HG03060 (cell line): ENCODE measurements at regions not wholly inside any gene's neighbourhood (a gene's known extent, or its start where the extent isn't known, plus 50 kb on each side); places are given as distances from the start of the nearest gene placed in this dataset.

ENCODE experiments used
- ATAC-seq: cut with Tn5 transposase; IDR thresholded peaks from one replicate; pipeline ENCODE4 v1.9.1; 2021; ENCODE audit warnings: low read depth, moderate number of reproducible peaks; ENCODE audit not compliant: unreplicated experiment

GRCh38 chr2:120985174-120985996 lies 249.7 kb downstream of the GLI2 start:
- no peak for ATAC-seq

- no peak for ATAC-seq
Observed at GRCh38 chr2:120985997-120986651, 250.5 kb downstream of the GLI2 start.

GRCh38 chr2:120986898-120987650 lies 251.4 kb downstream of the GLI2 start:
- no peak for ATAC-seq

- no peak for ATAC-seq
Observed at GRCh38 chr2:120988051-120988699, 252.5 kb downstream of the GLI2 start.

GRCh38 chr2:120988700-120989511 lies 253.2 kb downstream of the GLI2 start:
- no peak for ATAC-seq

- no peak for ATAC-seq
Observed at GRCh38 chr2:120989512-120990441, 254.1 kb downstream of the GLI2 start.

GRCh38 chr2:120990451-120990871 lies 254.8 kb downstream of the GLI2 start:
- ATAC-seq = no peak

GRCh38 chr2:120991441-120991840 lies 255.8 kb downstream of the GLI2 start:
- ATAC-seq = no peak

- ATAC-seq = no peak
Observed at GRCh38 chr2:120992791-120993555, 257.3 kb downstream of the GLI2 start.

GRCh38 chr2:120993661-120994060 lies 258.0 kb downstream of the GLI2 start:
- ATAC-seq = no peak

GRCh38 chr2:120994301-120994995 lies 258.8 kb downstream of the GLI2 start:
- no peak for ATAC-seq

GRCh38 chr2:120995152-120995551 lies 259.5 kb downstream of the GLI2 start:
- ATAC-seq = no peak

GRCh38 chr2:120995656-120996190 lies 260.1 kb downstream of the GLI2 start:
- ATAC-seq = no peak

GRCh38 chr2:120999377-121000097 lies 263.9 kb downstream of the GLI2 start:
- no peak for ATAC-seq

GRCh38 chr2:121000804-121001203 lies 265.1 kb downstream of the GLI2 start:
- no peak for ATAC-seq

- no peak for ATAC-seq
Observed at GRCh38 chr2:121001641-121002040, 266.0 kb downstream of the GLI2 start.

- ATAC-seq = no peak
Observed at GRCh38 chr2:121002597-121002996, 266.9 kb downstream of the GLI2 start.
